GM21737 (cell line): ENCODE measurements at regions not wholly inside any gene's neighbourhood (a gene's known extent, or its start where the extent isn't known, plus 50 kb on each side); places are given as distances from the start of the nearest gene placed in this dataset.
"Not testable (repeated sequence)": the region's sequence is repeated elsewhere in the genome, so short reads cannot be mapped to it uniquely, and the experiment has no call there.

ENCODE experiments used
- ATAC-seq: cut with Tn5 transposase; IDR thresholded peaks from one replicate; pipeline ENCODE4 v1.9.1; 2021; ENCODE audit warnings: mild to moderate bottlenecking, moderate library complexity; ENCODE audit not compliant: unreplicated experiment

GRCh38 chr6:134678436-134678889, 271.4 kb downstream of the ALDH8A1 start:
- no peak for ATAC-seq

GRCh38 chr6:134676307-134677281, 273.3 kb downstream of the ALDH8A1 start:
- no peak for ATAC-seq

GRCh38 chr6:134675110-134676054, 274.5 kb downstream of the ALDH8A1 start:
- no peak for ATAC-seq

GRCh38 chr6:134674562-134674961, 275.3 kb downstream of the ALDH8A1 start:
- no peak for ATAC-seq

GRCh38 chr6:134669485-134669884, 280.4 kb downstream of the ALDH8A1 start:
- ATAC-seq = no peak

- ATAC-seq = no peak
Measured at GRCh38 chr6:134667111-134667510, 282.8 kb downstream of the ALDH8A1 start.

- no peak for ATAC-seq
Measured at GRCh38 chr6:134666125-134666524, 283.8 kb downstream of the ALDH8A1 start.

GRCh38 chr6:134665029-134665723, 284.7 kb downstream of the ALDH8A1 start:
- ATAC-seq = no peak

GRCh38 chr6:134663800-134664535, 285.9 kb downstream of the ALDH8A1 start:
- no peak for ATAC-seq

- no peak for ATAC-seq
Measured at GRCh38 chr6:134663356-134663755, 286.5 kb downstream of the ALDH8A1 start.

- ATAC-seq = no peak
Measured at GRCh38 chr6:134662077-134662700, 287.7 kb downstream of the ALDH8A1 start.

GRCh38 chr6:134659885-134660284, 290.0 kb downstream of the ALDH8A1 start:
- ATAC-seq = not testable (repeated sequence)

GRCh38 chr6:134658596-134658995, 291.3 kb downstream of the ALDH8A1 start:
- ATAC-seq = no peak

GRCh38 chr6:134657751-134658527, 292.0 kb downstream of the ALDH8A1 start:
- no peak for ATAC-seq

- no peak for ATAC-seq
Measured at GRCh38 chr6:134657343-134657742, 292.6 kb downstream of the ALDH8A1 start.

GRCh38 chr6:134654751-134655150, 295.1 kb downstream of the ALDH8A1 start:
- ATAC-seq = no peak

- ATAC-seq = no peak
Measured at GRCh38 chr6:134651519-134651918, 298.4 kb downstream of the ALDH8A1 start.

GRCh38 chr6:134647861-134648260, 302.0 kb downstream of the ALDH8A1 start:
- no peak for ATAC-seq

- ATAC-seq = no peak
Measured at GRCh38 chr6:134642819-134643218, 307.1 kb downstream of the ALDH8A1 start.
